ENCODE measurements at regions not wholly inside any gene's neighbourhood (a gene's known extent, or its start where the extent isn't known, plus 50 kb on each side); places are given as distances from the start of the nearest gene placed in this dataset.

- no peaks in the 10 kb centered on the region for H3K9me3 ChIP-seq (ENCODE audit: control insufficient read depth, insufficient read depth, low read length)
- intact Hi-C loops (cut with micrococcal nuclease) = no loop called here
- ATAC-seq (ENCODE audit: low read depth) (no peak), DNase-seq (no peak)
- H3K9me1 ChIP-seq (ENCODE audit: insufficient read depth, low read length) = no peaks in the 10 kb centered on the region
- no peak overlapping the region for H4K8ac ChIP-seq (ENCODE audit: low read depth in 2 of 2, low read length in 2 of 2)
- CTCF ChIA-PET = no interaction called here
- in situ Hi-C loops (cut with MboI; ENCODE audit: low sequenced_read_pairs) = no loop called here
- no peak overlapping the region for H4K5ac ChIP-seq (ENCODE audit: low read depth, low read length)
- no peak overlapping the region for H2AFZ ChIP-seq (replicated peaks; ENCODE audit: low read length, poor library complexity)
- no peak overlapping the region for H3K14ac ChIP-seq (replicated peaks; ENCODE audit: low read depth, low read length)
- H3K27ac ChIP-seq (ENCODE audit: insufficient read depth, low read length) = no peak overlapping the region
- no peaks in the 10 kb centered on the region for H3K36me3 ChIP-seq (ENCODE audit: control insufficient read depth, insufficient read depth, low read length)
- H4K20me1 ChIP-seq (ENCODE audit: insufficient read depth, low read length) = no peaks in the 10 kb centered on the region
- no peak overlapping the region for H3K56ac ChIP-seq (ENCODE audit: extremely low read depth, insufficient read depth, low read length)
- no peak overlapping the region for H3K9ac ChIP-seq (ENCODE audit: low read depth, low read length)
- H3K23ac ChIP-seq (ENCODE audit: low read depth, low read length) = no peak overlapping the region
- no peak overlapping the region for H4K91ac ChIP-seq (ENCODE audit: insufficient read depth, low read depth, low read length)
- H3K18ac ChIP-seq (ENCODE audit: low read depth, low read length) = no peak overlapping the region
- no peaks in the 10 kb centered on the region for H3K4me1 ChIP-seq (ENCODE audit: control insufficient read depth, insufficient read depth, low read length)
- no peak overlapping the region for H2AK9ac ChIP-seq (replicated peaks; ENCODE audit: low read depth, low read length, poor library complexity)
- H3K4me3 ChIP-seq (ENCODE audit: insufficient read depth, low read depth, low read length) = no peak overlapping the region
- H3K27me3 ChIP-seq (ENCODE audit: control insufficient read depth, insufficient read depth, low read length) = no peaks in the 10 kb centered on the region
- H2BK20ac ChIP-seq (ENCODE audit: low read depth, low read length) = no peak overlapping the region
- H3K4ac ChIP-seq (ENCODE audit: low read depth, low read length) = no peak overlapping the region
- no peak overlapping the region for H2BK5ac ChIP-seq (ENCODE audit: low read depth, low read length, poor library complexity, severe bottlenecking)
- no peak overlapping the region for H2AK5ac ChIP-seq (ENCODE audit: low read depth, low read length)
- WGBS, 2 experiments (ENCODE audit: extremely low coverage in 2 of 2, insufficient read length in 1 of 2) = 100% methylated on average over 1 of the region's 1 CpG; no CpG with 5 or more reads in 1 of the 2 experiments
- no peak overlapping the region for H2BK15ac ChIP-seq (ENCODE audit: low read depth, low read length)
- dilution Hi-C loops (cut with HindIII; ENCODE audit: low sequenced_read_pairs, unreplicated experiment) = no loop called here
- POLR2A ChIA-PET (ENCODE audit: unreplicated experiment) = no interaction called here
- H2BK120ac ChIP-seq (ENCODE audit: low read depth, low read length) = no peak overlapping the region
- BruUV-seq (replicated peaks) = no TSS peak
- H3K4me2 ChIP-seq (ENCODE audit: low read depth, low read length) = no peak overlapping the region
- H3K79me1 ChIP-seq (ENCODE audit: low read depth in 1 of 2, low read length in 2 of 2) = no peaks in the 10 kb centered on the region
- TF ChIP-seq RFX5 (IDR thresholded peaks at IDR 0.05; ENCODE audit: low read depth, low read length) (no peak), NFE2L2 (IDR thresholded peaks at IDR 0.05; ENCODE audit: low read depth, low read length) (no peak), RAD21 (IDR thresholded peaks at IDR 0.05; ENCODE audit: low read length) (no peak), POLR2A (IDR thresholded peaks at IDR 0.05; ENCODE audit: low read depth, low read length) (no peak), FOS (IDR thresholded peaks at IDR 0.05; ENCODE audit: low read depth, low read length) (no peak), USF2 (IDR thresholded peaks at IDR 0.05; ENCODE audit: low read depth, low read length) (no peak), MAFK (IDR thresholded peaks at IDR 0.05; ENCODE audit: low read depth, low read length) (no peak), CHD1 (IDR thresholded peaks at IDR 0.05; ENCODE audit: low read depth, low read length) (no peak), ELK1 (IDR thresholded peaks at IDR 0.05; ENCODE audit: borderline replicate concordance, low read depth, low read length) (no peak), SMC3 (IDR thresholded peaks at IDR 0.05; ENCODE audit: low read depth, low read length) (no peak), CEBPB (IDR thresholded peaks at IDR 0.05; ENCODE audit: low read depth, low read length) (no peak), MXI1 (IDR thresholded peaks at IDR 0.05; ENCODE audit: borderline replicate concordance, low read depth, low read length) (no peak), BHLHE40 (IDR thresholded peaks at IDR 0.05; ENCODE audit: low read depth, low read length) (no peak), CTCF (conservative IDR thresholded peaks at IDR 0.05; ENCODE audit: low read depth, low read length) (no peak), RCOR1 (IDR thresholded peaks at IDR 0.05; ENCODE audit: insufficient replicate concordance, low read length) (no peak), MAZ (IDR thresholded peaks at IDR 0.05; ENCODE audit: borderline replicate concordance, low read depth, low read length) (no peak)
Measured at GRCh38 chr3:101138817-101139216, 145.6 kb upstream of the ABI3BP start.

Data from IMR-90 (cell line).